ENCODE measurements at regions not wholly inside any gene's neighbourhood (a gene's known extent, or its start where the extent isn't known, plus 50 kb on each side); places are given as distances from the start of the nearest gene placed in this dataset.

DNA sequence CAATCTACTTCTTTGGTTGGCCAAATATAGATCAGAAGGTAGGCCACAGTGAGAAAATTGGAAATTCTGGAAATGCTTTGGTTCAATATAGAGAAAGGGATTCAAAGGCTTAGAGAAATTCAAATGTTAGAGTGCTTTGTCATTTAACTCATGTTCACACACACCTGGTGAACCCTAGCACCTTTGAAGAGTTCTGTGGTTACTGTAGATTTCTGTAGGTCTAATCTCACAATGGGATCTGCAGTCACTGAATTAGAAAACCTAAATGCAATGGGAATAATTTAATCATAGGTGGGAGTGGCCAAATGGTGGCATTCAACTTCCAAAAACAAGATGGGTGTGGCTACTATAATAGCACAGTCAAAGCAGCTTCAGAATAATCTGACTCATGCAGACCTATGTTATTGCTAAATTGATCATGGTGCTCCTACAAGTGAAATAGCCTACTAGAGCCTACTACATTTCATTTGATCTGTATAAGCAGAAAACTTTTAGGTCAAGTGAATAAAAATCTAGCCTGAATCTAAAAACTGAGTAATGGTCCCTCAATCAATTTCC is 1152.9 kb downstream of the PCDH9 start:
- TF ChIP-seq, protein P1, sequence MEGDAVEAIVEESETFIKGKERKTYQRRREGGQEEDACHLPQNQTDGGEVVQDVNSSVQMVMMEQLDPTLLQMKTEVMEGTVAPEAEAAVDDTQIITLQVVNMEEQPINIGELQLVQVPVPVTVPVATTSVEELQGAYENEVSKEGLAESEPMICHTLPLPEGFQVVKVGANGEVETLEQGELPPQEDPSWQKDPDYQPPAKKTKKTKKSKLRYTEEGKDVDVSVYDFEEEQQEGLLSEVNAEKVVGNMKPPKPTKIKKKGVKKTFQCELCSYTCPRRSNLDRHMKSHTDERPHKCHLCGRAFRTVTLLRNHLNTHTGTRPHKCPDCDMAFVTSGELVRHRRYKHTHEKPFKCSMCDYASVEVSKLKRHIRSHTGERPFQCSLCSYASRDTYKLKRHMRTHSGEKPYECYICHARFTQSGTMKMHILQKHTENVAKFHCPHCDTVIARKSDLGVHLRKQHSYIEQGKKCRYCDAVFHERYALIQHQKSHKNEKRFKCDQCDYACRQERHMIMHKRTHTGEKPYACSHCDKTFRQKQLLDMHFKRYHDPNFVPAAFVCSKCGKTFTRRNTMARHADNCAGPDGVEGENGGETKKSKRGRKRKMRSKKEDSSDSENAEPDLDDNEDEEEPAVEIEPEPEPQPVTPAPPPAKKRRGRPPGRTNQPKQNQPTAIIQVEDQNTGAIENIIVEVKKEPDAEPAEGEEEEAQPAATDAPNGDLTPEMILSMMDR (IDR thresholded peaks at IDR 0.05; ENCODE audit: low read depth, low read length): no peak
- no peak for TF ChIP-seq EZH2phosphoT487 (IDR thresholded peaks at IDR 0.05; ENCODE audit: low read depth)
